Panc1 (cell line): ENCODE measurements at regions not wholly inside any gene's neighbourhood (a gene's known extent, or its start where the extent isn't known, plus 50 kb on each side); places are given as distances from the start of the nearest gene placed in this dataset.

Source experiments
- ATAC-seq: fragments of 200-7000 bp; cut with Tn5 transposase; 2 replicates; pipeline ENCODE4 v1.9.1; 2020; ENCODE audit warnings: mild to moderate bottlenecking, moderate library complexity
- BruUV-seq: library from RNA; stranded (reverse); fragments of 400-500 nt; replicated peaks from 2 replicates; lab custom pipeline; 2021; lab: Mats Ljungman, UMichigan
- CTCF ChIA-PET: fragments of 300-600 bp; sonication (Branson Sonifier 250); formaldehyde crosslinking; loops from one replicate; lab custom pipeline; 2022; ENCODE audit warnings: antibody characterized with exemption; lab: Charles Lee
- POLR2A ChIA-PET: fragments of 300-600 bp; sonication (Branson Sonifier 250); formaldehyde crosslinking; loops from one replicate; lab custom pipeline; 2022; ENCODE audit warnings: antibody characterized with exemption; lab: Charles Lee
- DNase-seq: peaks from one replicate; pipeline ENCODE4 v3.0.0-alpha.2; 2010; ENCODE audit warnings: low read depth, low spot score
- H3K27ac ChIP-seq: 2 replicates; pipeline ENCODE4 v1.5.1; 2011; ENCODE audit warnings: mild to moderate bottlenecking, low read length, inconsistent platforms
- H3K27me3 ChIP-seq: fragments of 200-500 bp; sonication (Bioruptor generic); 2 replicates; pipeline ENCODE4 v1.6.0; 2014; ENCODE audit warnings: low read length, inconsistent platforms; ENCODE audit not compliant: control insufficient read depth, insufficient read depth
- H3K36me3 ChIP-seq: fragments of 200-500 bp; sonication (Bioruptor generic); 2 replicates; pipeline ENCODE4 v1.5.1; 2014; ENCODE audit warnings: inconsistent platforms, mild to moderate bottlenecking, low read length, moderate library complexity; ENCODE audit not compliant: control insufficient read depth, insufficient read depth
- H3K4me1 ChIP-seq: 2 replicates; pipeline ENCODE4 v1.5.1; 2011; ENCODE audit warnings: inconsistent platforms, mild to moderate bottlenecking, low read length, moderate library complexity; ENCODE audit not compliant: control insufficient read depth, insufficient read depth
- H3K4me3 ChIP-seq, 2 experiments: 2 replicates each; pipeline ENCODE4 v1.5.1; 2011 to 2012; ENCODE audit warnings: low read depth in 2 of 2, low read length in 2 of 2, mild to moderate bottlenecking in 2 of 2, inconsistent platforms in 1 of 2, moderate library complexity in 1 of 2
- H3K9me3 ChIP-seq: fragments of 200-500 bp; sonication (Bioruptor generic); 2 replicates; pipeline ENCODE4 v1.5.1; 2014; ENCODE audit warnings: low read depth, mild to moderate bottlenecking, inconsistent platforms, low read length, moderate library complexity; ENCODE audit not compliant: control insufficient read depth, insufficient read depth
- CTCF ChIP-seq: fragments of 450-650 bp; IDR thresholded peaks from 2 replicates; pipeline ENCODE4 v1.5.1; 2017; ENCODE audit warnings: mild to moderate bottlenecking
- POLR2AphosphoS5 ChIP-seq: IDR thresholded peaks from 2 replicates; pipeline ENCODE4 v1.6.1; 2012; ENCODE audit warnings: mild to moderate bottlenecking, low read depth, low read length, moderate library complexity
- REST ChIP-seq, 2 experiments: IDR thresholded peaks; 2 replicates each; pipeline ENCODE4 v1.6.1; 2011 to 2012; ENCODE audit warnings: low read depth in 2 of 2, control low read depth in 1 of 2, low read length in 1 of 2, mild to moderate bottlenecking in 1 of 2, moderate library complexity in 1 of 2; ENCODE audit not compliant: insufficient read depth in 1 of 2
- SIN3A ChIP-seq: IDR thresholded peaks from 2 replicates; pipeline ENCODE4 v1.6.1; 2012; ENCODE audit warnings: low read depth, mild to moderate bottlenecking, low read length, moderate library complexity, borderline replicate concordance; ENCODE audit not compliant: insufficient read depth
- TCF7L2 ChIP-seq: IDR thresholded peaks from 2 replicates; pipeline ENCODE4 v1.6.1; 2011; ENCODE audit warnings: mild to moderate bottlenecking, low read depth, low read length, inconsistent platforms
- in situ Hi-C: cut with HindIII; loops from 2 replicates; pipeline ENCODE4 v1.10.0; 2016; ENCODE audit warnings: low sequenced_read_pairs, low pct_unique_long_range_greater_than_20kb
- intact Hi-C: fragments of 100-400 bp; cut with micrococcal nuclease; formaldehyde crosslinking; loops from one replicate; pipeline ENCODE4 v1.10.0; 2022; ENCODE audit not compliant: unreplicated experiment

- ChIA-PET CTCF (interaction anchor here (0.6 kb wide), 1 partner anchor 13 kb away, joined by 3 read pairs; no protein-coding TSS in a partner anchor), POLR2A (no interaction called here)
- ATAC-seq (no peak), DNase-seq (no peak)
- intact Hi-C loops, result no loop called here
- H3K9me3 ChIP-seq, result no peaks in the 10 kb centered on the region
- no peak for TF ChIP-seq POLR2AphosphoS5
- H3K27ac ChIP-seq, result no peak overlapping the region
- H3K27me3 ChIP-seq, result no peaks in the 10 kb centered on the region
- H3K4me3 ChIP-seq, result no peak overlapping the region
- BruUV-seq, result no TSS peak
- no peaks in the 10 kb centered on the region for H3K36me3 ChIP-seq
- H3K4me1 ChIP-seq, result no peaks in the 10 kb centered on the region
- in situ Hi-C loops, result no loop called here
Observed at GRCh38 chr5:17077440-17078233, 139.8 kb upstream of the BASP1 start.

GRCh38 chr5:17079562-17079961 is 137.9 kb upstream of the BASP1 start:
- POLR2A ChIA-PET, result no interaction called here
- CTCF ChIA-PET, result no interaction called here
- BruUV-seq, result no TSS peak
- H3K27me3 ChIP-seq, result no peaks in the 10 kb centered on the region
- no peak for ATAC-seq
- no peak overlapping the region; the same call in 1 of the 2 replicates for H3K27ac ChIP-seq
- H3K9me3 ChIP-seq, result no peaks in the 10 kb centered on the region
- H3K36me3 ChIP-seq, result no peaks in the 10 kb centered on the region
- intact Hi-C loops, result no loop called here
- TF ChIP-seq TCF7L2, result no peak
- no peak for TF ChIP-seq REST (IDR thresholded peaks at IDR 0.05; ENCODE audit: insufficient read depth in 1 of 2, low read depth in 2 of 2, low read length in 1 of 2)
- no peak for TF ChIP-seq CTCF
- no peak for TF ChIP-seq POLR2AphosphoS5
- no peak for TF ChIP-seq SIN3A
- H3K4me1 ChIP-seq, result no peaks in the 10 kb centered on the region
- DNase-seq, result no peak
- in situ Hi-C loops, result no loop called here
- no peak overlapping the region for H3K4me3 ChIP-seq

DNA sequence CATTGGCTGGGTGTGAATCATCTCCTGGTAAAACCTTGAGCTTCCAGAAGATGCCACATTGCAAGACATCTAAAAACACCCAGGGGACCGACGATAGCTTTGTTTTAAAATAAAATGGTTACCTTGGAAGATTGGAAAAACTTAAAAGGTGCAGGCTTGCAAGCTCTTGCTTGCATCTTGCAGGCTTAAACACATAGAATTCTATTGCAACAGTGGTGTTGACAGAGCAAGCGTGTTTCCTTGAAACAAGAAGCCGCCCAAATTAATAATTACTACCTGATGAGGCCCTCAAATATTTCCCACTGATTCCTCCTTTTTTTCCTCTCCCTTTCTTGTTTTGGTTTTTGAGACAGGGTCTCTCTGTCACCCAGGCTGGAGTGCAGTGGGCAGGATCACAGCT is 137.1 kb upstream of the BASP1 start:
- ATAC-seq (no peak), DNase-seq (no peak)
- Histone ChIP-seq H3K27ac (no peak overlapping the region), H3K9me3 (no peaks in the 10 kb centered on the region), H3K4me3 (no peak overlapping the region), H3K4me1 (no peaks in the 10 kb centered on the region), H3K36me3 (no peaks in the 10 kb centered on the region), H3K27me3 (no peaks in the 10 kb centered on the region)
- in situ Hi-C loops, result no loop called here
- BruUV-seq, result no TSS peak
- no peak for TF ChIP-seq REST (IDR thresholded peaks at IDR 0.05; ENCODE audit: insufficient read depth in 1 of 2, low read depth in 2 of 2, low read length in 1 of 2)
- no peak for TF ChIP-seq SIN3A
- TF ChIP-seq CTCF, result no peak
- TF ChIP-seq POLR2AphosphoS5, result no peak
- TF ChIP-seq TCF7L2, result no peak
- intact Hi-C loops, result no loop called here
- ChIA-PET POLR2A (no interaction called here), CTCF (no interaction called here)
